ENCODE measurements at regions not wholly inside any gene's neighbourhood (a gene's known extent, or its start where the extent isn't known, plus 50 kb on each side); places are given as distances from the start of the nearest gene placed in this dataset.

DNA sequence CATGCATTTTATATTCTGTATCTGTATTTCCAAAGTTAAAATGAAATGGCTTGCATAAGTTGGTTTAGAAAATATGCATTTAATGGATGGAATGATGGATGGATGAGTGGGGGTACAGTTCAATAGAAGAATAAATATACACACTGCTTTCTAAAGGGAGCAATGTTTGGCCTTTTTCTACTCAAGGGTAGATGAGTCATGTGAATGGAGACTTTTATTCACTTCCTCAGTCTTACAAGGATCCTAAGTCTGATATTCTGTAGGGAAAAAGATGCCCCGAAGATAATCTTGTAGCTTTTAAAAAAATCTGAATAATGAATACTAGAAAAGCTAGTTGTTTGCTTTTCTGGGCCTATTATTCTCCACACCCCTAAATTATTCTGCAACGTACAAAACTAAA, 2112.1 kb downstream of the MAT2B start:
- no peak for DNase-seq

DNA sequence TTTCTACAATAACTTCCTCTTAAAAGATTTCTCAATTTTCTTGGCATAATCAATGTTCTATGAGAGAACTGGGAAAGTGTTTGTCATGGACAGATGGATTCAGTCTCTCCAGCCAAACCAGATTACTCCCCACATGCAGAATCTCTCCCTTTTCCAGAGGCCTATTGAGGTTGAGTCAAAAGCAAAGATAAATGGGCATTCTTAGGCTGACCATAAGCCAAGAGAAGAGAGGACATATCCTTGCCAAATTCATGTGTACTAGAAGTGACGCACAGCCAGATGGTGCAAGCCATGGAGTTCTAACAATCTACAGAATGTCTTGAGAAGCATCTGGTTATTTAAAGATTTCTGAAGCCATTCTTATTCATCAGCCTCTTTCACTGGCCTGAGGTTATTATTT, 2115.0 kb downstream of the MAT2B start:
- DNase-seq: no peak

DNA sequence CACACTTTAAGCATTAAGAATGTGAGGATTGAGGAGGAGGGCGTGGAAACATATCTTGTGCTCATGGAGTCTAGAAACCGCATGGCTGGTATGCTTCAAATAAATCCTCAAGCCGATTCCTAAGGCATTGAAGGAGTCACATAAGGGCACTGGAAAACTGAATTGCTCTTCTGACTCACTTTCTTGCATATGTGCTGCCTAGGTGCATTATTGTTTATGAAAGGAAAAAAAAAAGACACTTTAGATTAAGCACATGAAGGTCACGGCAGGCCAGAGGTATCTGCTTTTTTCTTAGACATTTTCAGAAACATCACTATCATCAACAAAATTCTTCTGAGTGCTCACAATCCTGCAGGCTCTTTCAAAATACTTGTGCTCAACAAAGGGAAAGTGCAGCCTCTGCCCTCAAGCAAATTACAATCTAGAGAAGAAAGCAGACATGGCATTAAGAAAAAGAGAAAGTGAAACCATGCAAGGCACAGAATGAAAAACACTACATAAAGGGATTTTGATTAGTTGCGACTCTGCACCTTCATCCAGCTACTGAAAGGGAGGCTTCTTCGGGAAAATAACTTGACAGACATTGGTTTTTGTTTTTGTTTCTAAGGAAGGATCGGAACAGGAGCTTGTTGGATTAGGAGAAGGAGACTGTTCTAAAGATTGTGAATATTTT, 2117.6 kb downstream of the MAT2B start:
- no peak for DNase-seq

DNA sequence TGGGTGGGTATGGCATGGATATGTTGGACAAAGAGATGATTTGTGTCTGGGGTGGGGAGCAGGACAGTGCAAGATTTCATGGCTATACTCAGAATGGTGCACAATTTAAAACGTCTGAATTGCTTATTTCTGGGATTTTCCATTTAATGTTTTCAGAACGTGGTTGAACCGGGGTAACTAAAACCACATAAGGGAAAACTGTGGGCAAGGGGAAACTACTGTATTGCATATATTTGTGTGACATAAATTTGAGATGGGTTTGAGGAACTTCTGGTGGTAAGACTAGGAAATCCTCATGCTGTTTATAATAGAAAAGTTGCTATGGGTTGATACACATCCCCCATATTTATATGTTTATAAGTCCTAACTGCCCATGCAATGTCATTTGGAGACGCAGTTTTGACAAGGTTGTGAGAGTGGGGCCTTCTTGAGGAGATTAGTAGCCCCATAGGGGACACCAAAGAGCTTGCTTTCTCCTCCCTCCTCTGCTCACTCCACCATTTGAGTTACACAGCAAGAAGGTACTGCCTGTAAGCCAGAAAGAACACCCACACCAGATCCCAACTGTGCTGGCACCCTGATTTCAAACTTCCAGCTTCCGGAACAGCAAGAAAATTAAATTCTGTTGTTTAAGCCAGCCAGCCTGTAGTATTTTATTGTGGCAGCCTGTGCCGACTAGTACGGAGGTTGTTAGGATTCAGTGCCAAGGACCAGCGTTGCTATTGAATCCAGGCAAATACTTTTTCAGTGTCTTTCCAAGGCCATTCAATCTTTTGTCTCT, 2118.9 kb downstream of the MAT2B start:
- no peak for DNase-seq

DNA sequence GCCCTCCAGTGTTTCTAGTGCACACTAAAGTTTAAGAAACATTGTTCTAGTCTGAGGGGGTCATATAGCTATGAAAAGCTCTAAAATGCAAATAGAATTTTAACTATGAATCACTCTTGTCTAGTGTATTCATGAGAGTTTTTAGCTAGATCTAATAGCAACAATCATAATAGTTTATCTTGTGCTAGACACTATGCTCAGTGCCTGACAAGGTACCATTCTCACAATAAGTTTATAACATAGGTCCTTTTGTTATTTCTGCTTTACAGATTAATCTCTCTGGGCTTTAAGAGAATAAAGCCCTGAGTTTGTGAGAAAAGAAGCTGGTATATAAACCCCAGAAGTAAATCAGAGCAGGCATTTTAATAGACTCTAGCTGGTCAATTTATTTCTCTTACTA, 2120.7 kb downstream of the MAT2B start:
- no peak for DNase-seq

DNA sequence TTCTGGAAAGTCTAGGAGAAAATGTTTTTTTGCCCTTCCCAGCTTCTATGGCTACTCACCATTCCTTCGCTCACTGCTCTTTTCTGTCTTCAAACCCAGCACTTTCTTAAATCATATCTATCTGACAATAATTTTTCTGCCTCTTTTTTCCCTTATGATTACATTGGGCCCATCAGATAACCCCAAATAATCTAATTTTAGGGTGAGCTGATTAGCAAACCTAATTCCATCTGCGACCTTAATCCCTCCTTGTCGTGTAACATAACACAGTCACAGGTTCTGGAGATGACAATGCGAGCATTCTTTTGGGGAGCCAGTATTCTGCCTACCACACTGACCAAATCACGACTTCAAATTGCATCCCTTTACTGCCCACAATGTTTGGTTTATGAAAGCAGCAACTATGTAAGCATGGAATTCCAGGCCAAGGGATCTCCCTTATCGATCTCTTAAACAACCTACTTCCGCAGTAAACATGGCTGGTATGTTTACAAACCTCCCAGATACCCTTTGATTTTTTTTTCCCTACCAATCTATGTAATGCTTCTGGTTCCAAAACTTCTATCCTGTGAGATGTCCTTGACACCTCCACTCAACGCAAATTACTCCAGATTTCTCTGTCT, 2122.2 kb downstream of the MAT2B start:
- DNase-seq: no peak

DNA sequence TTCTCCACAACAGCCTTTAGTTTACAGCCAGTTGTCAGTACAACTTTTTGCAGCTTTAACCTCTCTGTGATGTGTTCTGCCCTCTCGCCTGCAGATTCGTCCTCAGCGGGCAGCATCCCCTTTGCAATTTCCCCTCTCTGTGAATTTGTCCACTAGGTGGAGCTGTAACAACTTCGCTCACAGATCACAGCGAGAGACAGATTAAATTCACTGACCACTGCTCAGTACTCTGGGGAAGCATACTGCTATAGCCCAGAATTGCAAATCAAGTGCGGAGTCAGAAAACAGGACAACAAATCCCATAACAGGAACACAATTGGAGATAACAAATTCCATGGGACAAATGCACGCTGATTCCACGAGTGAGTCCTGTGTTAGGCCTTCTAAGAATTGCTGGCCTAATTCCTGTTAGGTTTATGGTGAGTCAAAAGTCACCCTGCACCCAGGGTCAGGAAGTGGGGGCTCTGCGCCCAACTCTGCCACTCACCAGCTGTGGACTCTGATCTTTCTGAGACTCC, 2124.9 kb downstream of the MAT2B start:
- no peak for DNase-seq

DNA sequence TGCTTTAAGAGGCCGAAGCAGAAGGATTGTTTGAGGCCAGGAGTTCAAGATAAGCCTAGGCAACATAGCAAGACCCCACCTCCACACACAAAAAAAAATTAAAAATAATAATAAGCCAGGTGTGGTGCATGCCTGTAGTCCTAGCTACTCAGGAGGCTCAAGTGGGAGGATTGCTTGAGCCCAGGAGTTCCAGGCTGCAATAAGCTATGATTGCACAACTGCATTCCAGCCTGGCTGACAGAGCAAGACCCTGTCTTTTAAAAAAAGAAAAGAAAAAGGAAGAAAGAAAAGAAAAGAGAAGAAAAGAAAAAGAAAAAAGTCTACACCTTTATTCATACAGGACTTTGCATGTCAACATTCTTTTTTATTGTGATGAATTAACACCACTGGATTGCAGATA, 2125.8 kb downstream of the MAT2B start:
- DNase-seq: no peak

DNA sequence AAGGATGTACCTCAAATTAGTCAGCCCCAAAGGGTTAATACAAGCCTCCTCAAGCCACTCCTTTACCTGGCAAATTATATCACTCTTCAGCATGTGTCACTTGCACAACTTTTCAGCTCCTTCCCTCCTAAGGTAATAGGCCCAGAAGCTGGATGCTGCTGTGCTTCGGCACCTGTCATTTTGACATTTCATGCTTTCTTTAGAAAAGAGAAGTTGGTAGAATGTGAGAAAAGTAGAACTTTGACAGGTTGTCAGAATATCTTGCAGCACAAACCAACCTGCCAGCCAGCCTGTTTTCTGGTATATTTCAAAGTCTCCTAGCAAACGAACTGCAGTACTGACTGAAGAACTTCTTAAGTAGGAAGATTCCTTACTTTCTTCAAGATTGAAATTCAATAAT, 2136.9 kb downstream of the MAT2B start:
- DNase-seq: no peak

DNA sequence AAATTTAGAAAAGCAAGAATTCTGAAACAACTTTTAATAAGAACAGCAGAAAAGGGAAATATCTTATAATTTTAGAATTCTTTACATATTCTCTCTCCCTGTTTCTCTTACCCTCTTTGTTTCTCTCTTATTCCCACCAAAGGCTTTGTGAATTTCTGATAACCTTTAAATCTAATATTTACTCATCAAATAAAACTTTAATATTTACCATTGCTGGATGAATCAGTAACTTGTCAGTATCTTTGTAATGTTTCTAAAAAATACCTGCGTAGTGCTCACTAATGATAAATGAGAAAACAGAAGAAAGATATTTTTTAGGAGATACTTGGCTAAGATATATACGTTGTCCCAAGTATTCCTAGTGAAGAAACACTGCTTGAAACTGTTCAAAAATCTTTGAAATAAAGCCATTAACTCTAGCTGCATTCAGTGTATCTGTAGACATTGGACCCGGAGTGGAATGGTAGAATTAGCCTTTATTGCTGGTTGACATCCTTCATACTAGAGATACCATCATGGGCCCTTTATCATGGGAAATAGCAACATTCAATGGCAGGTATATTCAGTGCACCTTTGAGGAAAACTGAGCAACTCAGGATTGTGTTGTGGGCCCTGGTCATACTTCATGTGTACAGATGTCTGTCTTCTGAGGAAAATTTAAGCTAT, 2160.4 kb downstream of the MAT2B start:
- DNase-seq: no peak

DNA sequence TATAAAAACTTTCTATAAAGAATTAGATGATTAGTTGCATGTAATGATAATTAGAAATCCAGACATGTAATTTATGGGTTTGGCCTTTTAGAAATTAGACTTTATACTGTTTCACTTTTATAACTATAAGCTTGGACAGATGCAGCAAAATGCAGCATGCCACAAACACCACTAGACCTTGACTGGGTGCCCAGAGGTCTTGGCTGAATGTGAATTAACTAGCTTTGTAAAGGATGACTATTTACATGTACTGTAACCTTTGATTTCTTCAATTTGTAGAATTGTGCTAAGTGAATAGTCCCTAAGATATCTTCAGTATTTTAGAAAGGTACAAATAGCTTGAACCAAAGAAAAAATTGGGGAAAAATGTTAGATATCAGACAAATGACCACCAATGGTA, 2168.1 kb downstream of the MAT2B start:
- no peak for DNase-seq

DNA sequence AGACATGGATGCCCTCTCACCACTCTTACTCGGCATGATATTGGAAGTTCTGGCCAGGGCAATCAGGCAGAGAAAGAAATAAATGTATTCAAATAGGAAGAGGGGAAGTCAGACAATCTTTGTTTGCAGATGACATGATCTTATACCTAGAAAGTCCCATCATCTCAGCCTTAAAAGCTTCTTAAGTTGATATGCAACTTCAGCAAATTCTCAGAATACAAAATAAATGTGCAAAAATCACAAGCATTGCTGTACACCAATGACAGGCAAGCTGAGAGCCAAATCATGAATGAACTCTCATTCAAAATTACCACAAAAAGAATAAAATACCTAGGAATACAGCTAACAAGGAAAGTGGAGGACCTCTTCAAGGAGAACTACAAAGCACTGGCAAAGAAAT, 2190.4 kb downstream of the MAT2B start:
- no peak for DNase-seq

DNA sequence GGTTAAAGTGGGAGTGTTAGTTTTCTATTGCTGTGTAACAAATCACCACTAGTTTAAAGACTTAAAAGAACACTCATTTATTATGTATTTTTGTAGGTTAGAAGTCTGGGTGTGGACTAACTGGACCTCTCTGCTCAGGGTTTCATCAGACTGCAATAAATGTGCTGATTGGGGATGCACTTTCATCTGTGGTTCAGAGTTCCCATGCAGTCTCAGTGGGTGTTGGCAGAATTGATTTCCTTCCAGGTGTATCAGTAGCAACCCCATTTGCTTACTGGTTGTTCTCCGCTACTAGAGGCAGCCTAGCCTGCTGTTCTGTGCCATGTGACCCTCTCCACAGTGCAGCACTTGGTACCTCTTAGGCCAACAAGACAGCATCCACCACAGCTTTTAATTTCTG, 2200.5 kb downstream of the MAT2B start:
- DNase-seq: no peak

DNA sequence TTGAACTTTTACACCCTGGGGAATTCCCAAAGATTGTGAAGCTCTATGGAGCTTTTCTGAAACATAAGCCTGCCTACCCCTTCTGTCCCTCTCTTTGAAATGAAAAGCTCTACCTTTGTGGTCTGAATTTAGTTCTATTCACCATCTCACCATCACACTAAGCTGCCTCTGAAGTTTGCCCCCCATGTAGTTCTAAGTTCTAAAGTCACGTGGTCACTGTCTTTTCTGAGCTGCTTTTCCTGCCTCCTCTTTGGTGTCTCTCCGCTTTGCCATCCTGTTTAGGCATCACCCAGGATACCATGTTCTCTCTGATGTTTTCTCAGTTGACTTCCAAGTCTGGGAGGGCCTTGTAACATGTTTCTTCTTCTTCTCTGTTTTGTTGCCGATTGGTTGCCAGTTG, 2206.6 kb downstream of the MAT2B start:
- DNase-seq: no peak

DNA sequence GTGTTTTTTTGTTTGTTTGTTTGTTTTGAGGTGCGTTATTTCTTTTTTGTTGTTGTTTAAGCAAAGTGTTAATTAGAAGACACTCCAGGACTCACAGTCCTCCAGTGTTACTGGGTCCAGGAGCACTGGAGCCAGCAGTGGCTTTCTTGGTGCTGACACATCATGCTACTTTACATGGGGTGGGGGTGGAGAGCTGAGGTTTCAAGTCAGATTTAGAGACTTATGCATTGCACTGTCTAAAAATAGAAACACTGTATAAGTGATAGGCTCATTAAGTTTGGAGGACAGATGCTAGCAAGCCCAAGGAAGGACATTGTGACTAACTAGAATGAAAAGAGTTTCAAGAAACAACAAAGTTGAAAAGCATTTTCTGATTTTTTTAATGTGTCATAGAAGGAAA, 2209.2 kb downstream of the MAT2B start:
- DNase-seq: no peak

DNA sequence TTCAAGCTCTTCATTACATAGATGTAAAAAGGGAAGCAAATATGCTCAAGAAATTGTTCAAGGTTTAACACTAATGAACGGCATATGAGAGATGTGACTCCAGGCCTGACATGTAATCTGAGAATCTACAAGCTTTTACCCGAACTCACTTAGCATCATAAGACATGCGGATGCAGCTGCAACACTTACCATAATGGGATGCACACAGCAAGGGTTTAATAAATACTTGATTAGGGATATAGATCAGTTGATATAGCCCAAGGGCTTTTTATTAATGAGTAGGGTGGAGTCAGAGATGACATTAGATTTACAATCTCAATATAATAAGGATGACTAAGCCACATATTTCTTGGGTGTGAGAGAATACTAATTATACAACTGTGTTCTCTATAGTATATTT, 2215.5 kb downstream of the MAT2B start:
- no peak for DNase-seq

DNA sequence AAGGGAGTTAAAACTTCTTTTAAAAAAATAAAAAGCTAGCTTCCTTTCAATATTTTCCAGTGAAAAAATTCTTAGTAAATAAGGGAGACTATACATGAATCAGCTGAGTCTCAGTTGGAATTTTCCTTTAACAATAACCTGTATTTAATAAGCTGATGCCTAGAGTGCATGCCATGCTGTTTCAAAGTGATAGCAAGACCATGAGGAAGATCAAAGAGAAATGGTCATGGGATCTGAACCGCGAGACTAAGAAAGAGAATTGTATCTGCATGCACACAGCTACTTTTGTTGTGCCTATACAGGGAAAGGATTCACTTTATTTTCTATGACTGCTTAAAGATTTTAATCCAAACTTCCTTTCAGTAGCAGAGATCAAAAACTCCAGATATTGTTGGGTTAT, 2217.0 kb downstream of the MAT2B start:
- no peak for DNase-seq

DNA sequence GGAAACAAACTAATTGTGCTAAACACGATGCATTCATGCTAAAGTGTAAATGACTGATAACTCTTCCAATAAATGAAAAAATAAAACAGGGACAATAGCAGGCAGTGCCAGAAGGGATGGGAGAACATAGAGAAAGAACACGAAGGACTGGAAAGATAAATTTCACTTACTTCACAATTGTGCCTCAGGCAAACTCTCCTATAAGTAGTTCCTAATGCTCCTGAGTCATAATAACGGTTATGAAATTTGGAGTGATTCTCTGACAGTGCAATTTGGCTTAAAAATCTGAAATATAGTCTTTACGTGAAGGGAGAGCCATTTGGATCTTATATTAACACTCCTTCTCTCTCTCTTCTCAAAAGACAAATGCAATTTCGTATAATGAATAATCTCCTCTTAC, 2218.5 kb downstream of the MAT2B start:
- no peak for DNase-seq

DNA sequence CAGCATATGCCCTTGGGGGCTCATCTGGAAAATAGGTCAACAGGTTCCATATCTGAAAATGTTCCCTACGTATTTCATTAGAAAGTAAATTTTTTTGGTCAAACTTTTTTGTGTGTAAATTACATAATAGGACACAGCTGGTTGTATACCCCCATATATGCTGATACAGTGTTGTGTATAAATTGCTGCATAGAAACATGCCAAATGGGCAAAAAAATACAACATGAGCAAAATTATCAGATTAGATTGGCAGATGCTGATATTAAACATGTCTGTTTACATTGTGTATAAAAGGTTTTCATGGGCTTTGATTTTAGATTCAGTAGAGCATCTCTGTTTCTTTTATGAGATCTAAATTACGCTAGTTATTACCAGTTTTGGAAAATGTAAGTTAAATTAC, 2223.0 kb downstream of the MAT2B start:
- no peak for DNase-seq

DNA sequence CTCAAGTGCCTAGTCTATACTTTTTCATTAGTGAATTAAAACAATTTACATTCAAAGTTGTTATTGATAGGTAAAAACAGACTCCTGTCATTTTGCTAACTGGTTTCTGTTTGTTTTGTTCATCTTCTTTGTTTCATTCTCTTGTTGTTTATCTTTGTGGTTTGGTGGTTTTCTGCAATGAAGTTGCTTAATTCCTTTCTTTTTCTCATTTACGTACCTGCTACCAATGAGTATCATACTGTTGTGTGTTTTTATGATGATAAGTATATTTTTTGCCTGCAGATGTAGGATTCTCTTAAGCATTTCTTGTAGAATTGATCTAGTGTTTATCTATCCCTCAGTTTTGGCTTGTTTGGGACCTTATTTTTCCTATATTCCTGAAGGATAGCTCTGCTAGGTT, 2230.0 kb downstream of the MAT2B start:
- DNase-seq: no peak

DNA sequence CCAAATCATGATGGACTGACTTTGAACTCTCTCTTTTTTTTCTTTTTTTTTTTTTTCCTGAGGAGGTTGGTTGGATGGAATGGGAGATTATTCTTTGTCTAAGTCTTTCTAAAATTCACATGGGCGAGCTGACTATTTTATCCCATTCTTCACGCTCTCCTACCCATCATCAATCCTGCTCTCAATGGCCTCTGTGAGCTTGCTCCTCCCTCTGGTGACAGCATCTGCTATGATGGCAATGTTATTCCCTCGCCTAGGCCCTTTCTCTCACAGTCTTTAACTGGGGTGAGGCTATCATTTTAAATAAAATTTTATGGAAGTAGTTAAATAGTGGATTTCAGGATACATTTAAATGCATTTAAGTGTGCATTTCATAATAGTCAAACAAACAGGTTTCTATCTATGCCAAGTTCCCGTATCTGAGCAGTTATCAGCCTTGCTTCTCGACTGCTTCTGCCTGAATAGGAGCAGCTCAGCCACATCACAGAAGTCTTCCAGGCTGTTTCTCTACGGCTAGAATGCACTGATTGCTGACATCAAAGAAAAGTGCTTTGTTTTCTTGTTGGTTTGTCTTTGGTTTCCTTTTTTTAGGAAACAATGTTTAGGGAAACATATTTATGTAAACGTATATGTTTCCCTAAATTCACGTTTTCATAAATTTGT, 2233.8 kb downstream of the MAT2B start:
- no peak for DNase-seq

DNA sequence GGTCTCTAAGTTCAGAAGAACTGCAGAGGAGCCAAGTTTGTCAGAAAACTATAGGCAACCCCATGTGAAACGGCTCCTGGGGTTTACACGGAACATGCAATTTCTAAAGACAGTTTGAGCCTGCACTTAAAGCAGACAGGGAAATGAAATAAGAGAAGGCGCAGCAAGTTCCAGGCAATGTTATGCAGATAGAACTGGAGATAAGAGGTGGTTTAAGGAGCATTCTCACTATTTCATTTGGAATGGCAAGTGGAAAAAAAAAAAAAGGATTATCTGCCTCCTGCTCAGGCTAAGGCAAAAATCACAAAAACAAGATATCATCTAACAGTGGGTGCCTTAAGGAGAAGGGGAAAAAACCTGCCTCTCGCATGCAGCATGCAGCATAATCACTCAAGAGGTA, 2252.4 kb downstream of the MAT2B start:
- DNase-seq: no peak

DNA sequence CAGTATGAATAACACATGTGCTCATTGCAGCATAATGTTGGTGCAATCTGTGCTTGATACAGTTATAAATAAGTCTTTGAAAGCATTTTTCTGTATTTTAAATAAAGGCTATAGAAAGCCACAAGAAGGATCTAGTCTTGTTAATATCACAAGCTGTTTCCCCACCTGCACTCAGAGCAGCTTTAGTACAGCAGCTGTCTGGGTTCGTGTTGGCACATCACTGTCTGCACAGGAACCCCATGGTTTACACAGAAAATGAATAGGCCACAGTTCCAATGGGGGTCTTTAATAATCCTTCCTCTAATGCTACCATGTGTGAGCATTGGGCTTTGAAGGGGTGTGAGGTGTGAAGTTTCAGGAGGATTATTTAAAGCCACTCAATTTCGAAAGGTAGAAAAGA, 2269.7 kb downstream of the MAT2B start:
- no peak for DNase-seq

Data from activated CD8-positive, alpha-beta memory T cell treated with anti-CD3 and anti-CD28 coated beads, Interleukin-2, amount 50 U/mL, for 4 hours (primary cell).